Gastroesophageal sphincter (tissue), 4 donors: ENCODE measurements at regions not wholly inside any gene's neighbourhood (a gene's known extent, or its start where the extent isn't known, plus 50 kb on each side); places are given as distances from the start of the nearest gene placed in this dataset.

Source experiments
- ATAC-seq: fragments of 150-250 bp; one replicate; pipeline ENCODE4 v1.9.1; 2016; ENCODE audit warnings: mild to moderate bottlenecking, moderate library complexity
- H3K27ac ChIP-seq, 4 donors: fragments of 200-600 bp; sonication (generic) in 3 of 4; 1 replicate in 3 of 4; 2 replicates in 1 of 4; pipeline ENCODE4 v1.5.1; 2016 to 2019
- H3K27me3 ChIP-seq: fragments of 200-600 bp; sonication (generic); one replicate; pipeline ENCODE4 v1.5.1; 2019
- H3K36me3 ChIP-seq, 2 donors: fragments of 200-600 bp; sonication (generic); one replicate each; pipeline ENCODE4 v1.5.1; 2019; ENCODE audit warnings: control low read depth in 1 of 2
- H3K4me1 ChIP-seq, 3 donors: fragments of 200-600 bp; sonication (generic); 1 replicate in 2 of 3; 2 replicates in 1 of 3; pipeline ENCODE4 v1.5.1; 2016 to 2019; ENCODE audit warnings: control low read depth in 2 of 3
- H3K4me3 ChIP-seq, 2 donors: fragments of 200-600 bp; sonication (generic); one replicate each; pipeline ENCODE4 v1.5.1; 2019; ENCODE audit warnings: mild to moderate bottlenecking in 1 of 2, moderate library complexity in 1 of 2
- H3K9me3 ChIP-seq, 3 donors: fragments of 200-600 bp; sonication (generic); one replicate each; pipeline ENCODE4 v1.5.1; 2017 to 2019; ENCODE audit warnings: control low read depth in 2 of 3
- CTCF ChIP-seq, 4 experiments: fragments of 200-600 bp in 2 of 4; fragments of 450-650 bp in 2 of 4; sonication (generic) in 1 of 4; IDR thresholded peaks; one replicate each; pipeline ENCODE4 v1.5.1; 2017 to 2019; ENCODE audit warnings: antibody characterized with exemption in 4 of 4, mild to moderate bottlenecking in 2 of 4, moderate library complexity in 2 of 4
- EP300 ChIP-seq: sonication (generic); formaldehyde crosslinking; IDR thresholded peaks from one replicate; pipeline ENCODE4 v1.6.1; 2017; ENCODE audit warnings: antibody characterized with exemption, mild to moderate bottlenecking
- POLR2A ChIP-seq, 2 donors: fragments of 450-650 bp; IDR thresholded peaks; one replicate each; pipeline ENCODE4 v1.6.1; 2017; ENCODE audit warnings: antibody characterized with exemption in 2 of 2, mild to moderate bottlenecking in 2 of 2, moderate library complexity in 1 of 2
- POLR2AphosphoS5 ChIP-seq: sonication (generic); formaldehyde crosslinking; IDR thresholded peaks from one replicate; pipeline ENCODE4 v1.6.1; 2017; ENCODE audit warnings: antibody characterized with exemption
- WGBS, 2 donors: methylation state at CpG; one replicate each; pipeline ENCODE4 v1.1.5; 2018; ENCODE audit warnings: low coverage in 1 of 2; 5-methylcytosine and 5-hydroxymethylcytosine counted together

- no peak for ATAC-seq
- H3K9me3 ChIP-seq: no peaks in the 10 kb centered on the region
- H3K27ac ChIP-seq: no peak overlapping the region
- no peaks in the 10 kb centered on the region for H3K36me3 ChIP-seq
- no peak overlapping the region for H3K4me3 ChIP-seq
- WGBS, 2 donors: 96 to 100% methylated on average over 8 to 14 of the region's 18 CpGs
- no peaks in the 10 kb centered on the region for H3K27me3 ChIP-seq
- TF ChIP-seq CTCF (IDR thresholded peaks at IDR 0.05) (no peak), EP300 (no peak), POLR2A (IDR thresholded peaks at IDR 0.05) (no peak), POLR2AphosphoS5 (no peak)
- no peaks in the 10 kb centered on the region for H3K4me1 ChIP-seq
These were observed 1229.5 kb upstream of the MAP3K7 start for GRCh38 chr6:91816335-91816734.

- no peaks in the 10 kb centered on the region for H3K4me1 ChIP-seq
- no peak overlapping the region for H3K27ac ChIP-seq
- H3K9me3 ChIP-seq: no peaks in the 10 kb centered on the region
- ATAC-seq: no peak
- no peaks in the 10 kb centered on the region for H3K27me3 ChIP-seq
- H3K4me3 ChIP-seq: no peak overlapping the region
- WGBS, 2 donors: 52 to 78% methylated on average over 2 to 3 of the region's 3 CpGs
- H3K36me3 ChIP-seq: no peaks in the 10 kb centered on the region
- no peak for TF ChIP-seq CTCF (IDR thresholded peaks at IDR 0.05)
- TF ChIP-seq EP300: no peak
- TF ChIP-seq POLR2AphosphoS5: no peak
- no peak for TF ChIP-seq POLR2A (IDR thresholded peaks at IDR 0.05)
These were observed 1226.8 kb upstream of the MAP3K7 start for GRCh38 chr6:91813641-91814040.

GRCh38 chr6:91812596-91813274 lies 1225.9 kb upstream of the MAP3K7 start:
- no peaks in the 10 kb centered on the region for H3K9me3 ChIP-seq
- whole genome bisulfite sequencing, 2 donors: 0% methylated on average over 1 of the region's 1 CpG; no CpG with 5 or more reads in 1 of the 2 donors
- ATAC-seq: no peak

GRCh38 chr6:91804981-91805380 lies 1218.1 kb upstream of the MAP3K7 start:
- Histone ChIP-seq H3K36me3 (no peaks in the 10 kb centered on the region), H3K27me3 (no peaks in the 10 kb centered on the region), H3K4me3 (no peak overlapping the region), H3K4me1 (no peaks in the 10 kb centered on the region), H3K27ac (no peak overlapping the region), H3K9me3 (no peaks in the 10 kb centered on the region)
- ATAC-seq: no peak
- WGBS, 2 donors: 43 to 88% methylated on average over 1 to 3 of the region's 3 CpGs
- TF ChIP-seq CTCF (IDR thresholded peaks at IDR 0.05): no peak
- TF ChIP-seq POLR2AphosphoS5: no peak
- no peak for TF ChIP-seq EP300
- no peak for TF ChIP-seq POLR2A (IDR thresholded peaks at IDR 0.05)

More at GRCh38 chr6:91812596-91813274, 1225.9 kb upstream of the MAP3K7 start:
- Histone ChIP-seq H3K27me3 (no peaks in the 10 kb centered on the region), H3K27ac (no peak overlapping the region), H3K4me3 (no peak overlapping the region), H3K36me3 (no peaks in the 10 kb centered on the region), H3K4me1 (no peaks in the 10 kb centered on the region)
- TF ChIP-seq EP300 (no peak), CTCF (IDR thresholded peaks at IDR 0.05) (no peak), POLR2A (IDR thresholded peaks at IDR 0.05) (no peak), POLR2AphosphoS5 (no peak)

GRCh38 chr6:91802431-91802830 lies 1215.6 kb upstream of the MAP3K7 start:
- no peaks in the 10 kb centered on the region for H3K4me1 ChIP-seq
- ATAC-seq: no peak
- 65 to 86% methylated on average over 1 of the region's 1 CpG for WGBS, 2 donors

More at GRCh38 chr6:91802431-91802830, 1215.6 kb upstream of the MAP3K7 start:
- no peak for TF ChIP-seq POLR2A (IDR thresholded peaks at IDR 0.05)
- no peak for TF ChIP-seq CTCF (IDR thresholded peaks at IDR 0.05)
- TF ChIP-seq POLR2AphosphoS5: no peak
- no peak for TF ChIP-seq EP300
- Histone ChIP-seq H3K9me3 (no peaks in the 10 kb centered on the region), H3K27me3 (no peaks in the 10 kb centered on the region), H3K27ac (no peak overlapping the region), H3K4me3 (no peak overlapping the region), H3K36me3 (no peaks in the 10 kb centered on the region)
